22Rv1 (cell line): ENCODE measurements at regions not wholly inside any gene's neighbourhood (a gene's known extent, or its start where the extent isn't known, plus 50 kb on each side); places are given as distances from the start of the nearest gene placed in this dataset.

Source experiments
- H3K27ac ChIP-seq: fragments of 450-650 bp; 2 replicates; pipeline ENCODE4 v1.5.1; 2017
- ZFX ChIP-seq: fragments of 450-650 bp; IDR thresholded peaks from 2 replicates; pipeline ENCODE4 v1.6.1; 2017; ENCODE audit warnings: antibody characterized with exemption, borderline replicate concordance
- TF ChIP-seq, protein P1 (sequence below): fragments of 450-650 bp; IDR thresholded peaks from 2 replicates; pipeline ENCODE4 v1.5.1; 2017; ENCODE audit warnings: mild to moderate bottlenecking

DNA sequence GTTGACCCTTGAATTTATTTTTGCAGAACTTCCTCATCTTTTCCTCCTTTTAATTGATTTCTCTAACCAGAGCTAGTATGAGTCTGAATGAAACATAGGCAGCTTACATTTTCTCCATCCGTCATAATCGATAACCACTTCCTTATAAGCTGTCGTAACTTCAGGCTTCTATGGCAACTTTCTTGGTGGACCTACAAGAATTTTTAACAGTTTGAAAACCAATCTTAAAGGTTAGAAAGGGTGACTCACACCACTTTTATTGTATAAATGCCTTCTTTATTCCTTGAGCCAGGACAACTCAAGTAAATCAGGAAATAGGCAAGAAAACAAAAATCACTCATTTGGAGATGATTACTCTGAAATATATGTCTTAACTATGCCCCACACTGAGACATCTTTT is 105.7 kb upstream of the KL start:
- H3K27ac ChIP-seq, result no peak overlapping the region
- TF ChIP-seq ZFX, result no peak
- TF ChIP-seq, protein P1, sequence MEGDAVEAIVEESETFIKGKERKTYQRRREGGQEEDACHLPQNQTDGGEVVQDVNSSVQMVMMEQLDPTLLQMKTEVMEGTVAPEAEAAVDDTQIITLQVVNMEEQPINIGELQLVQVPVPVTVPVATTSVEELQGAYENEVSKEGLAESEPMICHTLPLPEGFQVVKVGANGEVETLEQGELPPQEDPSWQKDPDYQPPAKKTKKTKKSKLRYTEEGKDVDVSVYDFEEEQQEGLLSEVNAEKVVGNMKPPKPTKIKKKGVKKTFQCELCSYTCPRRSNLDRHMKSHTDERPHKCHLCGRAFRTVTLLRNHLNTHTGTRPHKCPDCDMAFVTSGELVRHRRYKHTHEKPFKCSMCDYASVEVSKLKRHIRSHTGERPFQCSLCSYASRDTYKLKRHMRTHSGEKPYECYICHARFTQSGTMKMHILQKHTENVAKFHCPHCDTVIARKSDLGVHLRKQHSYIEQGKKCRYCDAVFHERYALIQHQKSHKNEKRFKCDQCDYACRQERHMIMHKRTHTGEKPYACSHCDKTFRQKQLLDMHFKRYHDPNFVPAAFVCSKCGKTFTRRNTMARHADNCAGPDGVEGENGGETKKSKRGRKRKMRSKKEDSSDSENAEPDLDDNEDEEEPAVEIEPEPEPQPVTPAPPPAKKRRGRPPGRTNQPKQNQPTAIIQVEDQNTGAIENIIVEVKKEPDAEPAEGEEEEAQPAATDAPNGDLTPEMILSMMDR, result no peak

GRCh38 chr13:32911506-32911905 is 104.7 kb upstream of the KL start:
- H3K27ac ChIP-seq, result no peak overlapping the region
- TF ChIP-seq, protein P1, result peak; percentile 55
- TF ChIP-seq ZFX, result no peak

DNA sequence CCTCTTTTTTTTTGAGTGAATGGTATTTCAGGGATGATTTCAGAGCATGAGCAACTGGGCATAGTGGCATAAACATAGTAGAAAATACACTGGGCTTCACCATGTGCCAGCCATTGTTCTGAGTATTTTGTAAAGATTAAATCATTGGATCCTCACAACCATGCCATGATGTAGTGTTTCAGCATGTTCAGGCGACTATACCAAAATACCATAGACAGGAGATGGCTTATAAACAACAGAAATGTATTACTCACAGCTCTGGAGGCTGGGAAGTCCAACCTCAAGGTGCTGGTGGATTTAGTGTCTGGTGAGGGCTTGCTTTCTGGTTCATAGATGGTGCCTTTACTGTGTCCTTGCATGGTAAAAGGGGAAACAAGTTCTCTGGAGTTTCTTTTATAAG is 101.5 kb upstream of the KL start:
- H3K27ac ChIP-seq, result no peak overlapping the region
- TF ChIP-seq, protein P1, result no peak
- no peak for TF ChIP-seq ZFX

DNA sequence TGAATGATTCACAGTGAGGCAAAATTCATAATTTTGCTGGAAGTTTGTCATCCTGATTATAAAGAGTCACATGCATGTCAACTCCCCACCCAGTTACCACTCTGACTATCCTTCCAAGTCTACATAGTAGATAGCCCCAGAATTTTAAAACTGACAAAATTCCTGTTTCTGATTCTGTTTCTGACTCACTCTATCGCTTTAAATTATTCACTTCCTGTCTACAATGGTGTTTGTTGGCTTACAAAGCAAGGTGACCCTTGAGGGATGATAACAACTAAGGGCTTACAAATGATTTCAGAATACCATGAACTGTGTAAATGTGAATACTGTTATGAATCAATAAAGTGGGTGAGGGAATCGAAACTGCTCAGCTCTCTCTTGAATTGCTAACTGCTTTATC is 98.7 kb upstream of the KL start:
- H3K27ac ChIP-seq, result no peak overlapping the region
- no peak for TF ChIP-seq ZFX
- TF ChIP-seq, protein P1, result no peak

DNA sequence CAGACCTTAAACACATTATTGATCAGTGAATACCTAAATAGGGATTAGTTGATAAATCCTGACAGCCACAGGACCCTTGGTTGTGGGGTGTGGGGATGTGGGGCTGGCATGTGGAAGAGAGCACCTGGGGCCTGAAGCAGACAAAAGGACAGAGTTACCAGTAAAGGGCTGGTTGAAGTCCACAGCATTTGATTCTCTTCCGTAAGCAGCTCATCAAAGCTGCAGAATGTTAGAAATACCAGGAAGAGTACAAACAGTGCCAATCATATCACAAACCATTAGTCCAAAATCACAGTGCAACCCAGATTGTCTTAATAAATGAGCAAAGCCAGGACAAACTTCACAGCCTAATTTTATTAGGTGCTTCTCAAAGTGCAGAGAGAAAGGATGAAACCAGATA is 92.5 kb upstream of the KL start:
- H3K27ac ChIP-seq, result no peak overlapping the region

DNA sequence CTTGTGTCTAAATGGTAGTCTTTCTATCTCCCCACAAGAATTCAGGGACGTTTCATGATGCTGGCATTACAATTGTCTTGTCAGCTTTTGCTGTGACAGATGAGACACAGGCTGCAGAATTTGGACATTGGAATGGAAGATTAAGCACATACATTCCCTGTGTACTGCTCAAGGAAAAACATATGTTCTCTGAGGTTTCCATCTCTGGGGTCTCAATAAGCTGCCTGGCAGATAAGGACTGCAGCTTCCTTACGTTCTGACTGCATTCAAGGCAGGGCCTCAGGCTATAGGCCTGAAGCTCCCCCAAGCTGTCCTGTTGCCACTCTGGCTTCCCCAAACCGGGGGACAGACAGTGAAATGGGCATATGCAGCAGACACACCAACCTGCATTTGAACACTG is 91.3 kb upstream of the KL start:
- H3K27ac ChIP-seq, result no peak overlapping the region
- TF ChIP-seq, protein P1, result no peak
- no peak for TF ChIP-seq ZFX

More for the DNA sequence above, 92.5 kb upstream of the KL start:
- TF ChIP-seq ZFX, result no peak
- TF ChIP-seq, protein P1, result no peak

DNA sequence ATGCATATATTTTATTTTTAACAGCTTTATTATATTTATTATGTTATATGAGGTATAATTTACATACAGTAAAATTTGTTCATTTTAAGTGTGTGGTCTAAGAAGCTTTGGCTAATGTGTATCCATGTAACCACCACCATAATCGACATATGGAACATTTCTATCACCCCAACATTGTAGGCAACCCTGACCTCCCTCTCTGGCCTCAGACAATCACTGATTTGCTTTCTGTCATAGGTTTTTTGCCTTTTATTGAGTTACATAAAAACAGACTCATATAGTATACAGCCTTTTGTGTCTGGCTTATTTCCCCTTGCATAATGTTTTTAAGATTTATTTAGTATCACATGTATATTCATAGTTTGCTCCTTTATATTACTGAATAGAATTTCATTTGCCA is 90.7 kb upstream of the KL start:
- H3K27ac ChIP-seq, result no peak overlapping the region
- TF ChIP-seq, protein P1, result no peak
- TF ChIP-seq ZFX, result no peak
